Suppressor macrophage treated with lipopolysaccharide for 1 hour (primary cell): ENCODE measurements at regions not wholly inside any gene's neighbourhood (a gene's known extent, or its start where the extent isn't known, plus 50 kb on each side); places are given as distances from the start of the nearest gene placed in this dataset.

Experiments
- DNase-seq, 3 donors: peaks; one replicate each; pipeline ENCODE4 v3.0.0-alpha.2; 2020 to 2022

DNA sequence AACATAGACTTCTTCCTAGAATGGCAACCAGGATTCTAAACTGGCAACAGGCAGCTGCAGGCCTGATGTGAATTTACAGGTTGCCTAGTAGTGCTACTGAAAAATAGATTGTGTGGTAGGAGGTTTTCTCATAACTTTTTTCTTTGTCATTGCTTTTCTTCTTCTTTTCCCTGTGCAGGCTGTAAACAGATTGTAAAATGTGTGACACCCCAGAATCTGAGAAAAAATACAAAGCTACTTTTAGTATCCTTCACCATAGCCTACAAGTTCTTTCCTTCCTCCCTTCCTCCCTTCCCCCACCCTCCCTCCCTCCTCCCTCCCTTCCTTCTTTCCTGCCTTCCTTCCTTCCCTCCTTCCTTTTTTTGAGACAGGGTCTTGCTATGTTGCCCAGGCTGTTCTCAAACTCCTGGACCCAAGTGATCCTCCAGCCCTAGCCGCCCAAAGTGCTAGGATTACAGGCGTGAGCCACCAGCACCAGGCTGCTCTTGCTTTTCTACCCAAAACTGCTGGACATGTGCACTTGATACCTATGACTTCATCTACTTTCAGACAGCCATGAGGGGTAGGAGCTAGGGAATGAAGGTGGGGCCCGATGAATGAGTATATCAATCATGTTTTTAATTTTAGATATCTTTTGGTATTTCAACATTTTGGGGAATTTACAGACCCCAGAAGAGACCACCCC is 114.2 kb upstream of the EEA1 start:
- no peak for DNase-seq

- DNase-seq = no peak
These were observed 114.7 kb upstream of the EEA1 start for GRCh38 chr12:93043877-93044209.

DNA sequence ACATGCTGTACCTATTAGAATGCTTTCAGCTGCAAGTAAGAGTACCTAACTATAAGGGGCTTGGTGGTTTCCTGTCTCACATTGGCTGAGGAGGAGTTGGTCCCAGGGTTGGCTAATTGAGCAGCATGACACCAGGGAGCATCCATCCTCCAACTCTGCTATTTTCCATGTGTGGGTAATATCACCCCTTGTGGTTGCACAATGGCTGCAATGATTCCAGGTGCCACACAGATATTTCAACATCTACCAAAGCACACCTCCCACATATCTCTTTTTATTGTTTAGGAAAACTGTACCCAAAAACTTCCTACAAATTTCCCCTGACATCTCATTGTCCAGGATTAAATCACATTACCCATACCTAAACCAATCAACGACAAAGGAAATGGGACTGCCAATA is 118.0 kb upstream of the EEA1 start:
- no peak for DNase-seq

- no peak for DNase-seq
These were observed 119.6 kb upstream of the EEA1 start for GRCh38 chr12:93048656-93049055.

GRCh38 chr12:93050026-93050747 is 121.1 kb upstream of the EEA1 start:
- no peak for DNase-seq

DNA sequence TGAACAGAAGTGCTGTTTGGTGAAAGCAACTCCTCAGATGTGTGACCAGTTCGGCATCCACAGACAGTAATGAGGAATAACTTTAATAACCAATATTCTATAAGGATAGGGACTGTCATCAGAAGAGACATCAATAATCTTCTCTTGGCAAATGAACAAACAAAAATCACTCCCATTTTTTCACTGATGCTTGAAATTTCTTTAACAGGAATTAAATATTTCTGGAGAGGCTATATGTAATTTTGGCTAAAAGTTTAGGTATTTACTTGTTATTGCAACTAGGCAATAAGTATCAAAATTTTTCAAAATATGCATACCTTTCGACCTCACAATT is 121.6 kb upstream of the EEA1 start:
- no peak for DNase-seq

DNA sequence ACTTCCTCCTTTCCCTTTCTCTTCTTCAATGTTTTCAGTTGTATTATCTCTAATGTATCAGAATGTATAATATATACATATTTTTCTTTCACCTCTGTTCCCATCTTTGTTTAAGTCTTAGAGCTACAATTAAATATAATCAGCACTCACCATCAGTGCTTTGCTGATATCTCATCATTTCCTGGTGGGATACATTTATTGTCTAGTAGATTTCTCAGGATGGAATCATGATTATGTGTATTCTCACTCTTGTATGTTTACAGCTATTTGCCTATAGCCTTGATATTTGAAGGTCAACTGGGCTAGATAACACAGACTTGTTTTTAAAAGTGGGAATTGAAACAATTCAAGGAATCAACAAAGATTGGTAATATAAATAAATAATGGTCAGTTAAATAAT is 124.9 kb upstream of the EEA1 start:
- no peak for DNase-seq

DNA sequence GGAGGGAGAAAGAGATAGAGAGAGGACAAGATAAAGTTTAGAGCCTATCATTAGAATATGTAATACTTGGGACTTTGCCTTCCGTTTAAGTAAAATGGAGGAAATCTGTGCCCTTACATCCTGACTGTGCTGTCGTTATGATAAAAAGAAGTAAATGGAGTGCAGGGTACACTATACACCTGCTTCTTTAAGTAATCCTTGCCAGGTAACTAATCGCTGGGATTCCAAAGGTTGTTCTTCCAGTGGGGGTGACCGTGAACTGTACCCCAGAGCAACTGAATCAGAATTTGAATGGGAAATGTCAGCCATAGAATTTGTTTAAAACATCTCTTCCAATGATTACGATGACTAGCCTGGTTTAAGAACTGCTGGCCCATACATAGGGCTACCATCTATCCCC is 126.1 kb upstream of the EEA1 start:
- DNase-seq = no peak

- DNase-seq = no peak
These were observed 128.0 kb upstream of the EEA1 start for GRCh38 chr12:93056971-93057535.

GRCh38 chr12:93058280-93058679 is 129.2 kb upstream of the EEA1 start:
- DNase-seq = no peak

DNA sequence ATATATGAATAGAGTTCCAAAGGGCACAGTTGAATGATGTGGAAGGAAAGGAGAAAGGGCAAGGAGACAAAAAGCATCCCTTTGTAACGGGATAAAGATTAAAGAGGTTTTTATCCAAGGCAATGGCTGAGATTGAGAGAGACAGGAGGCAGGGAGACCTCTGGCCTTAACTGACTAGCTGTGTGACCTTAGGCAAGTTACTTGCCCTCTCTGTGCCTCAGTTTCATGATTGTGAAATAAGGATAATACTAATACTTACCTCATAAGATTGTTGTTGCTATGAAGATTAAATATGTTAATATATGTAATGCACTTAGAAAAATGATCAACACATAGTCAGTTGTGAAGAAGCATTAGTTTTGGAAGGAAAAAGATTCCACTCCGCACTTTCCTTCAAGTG is 130.2 kb upstream of the EEA1 start:
- no peak for DNase-seq

- peak; percentile 46 to 74 (median 68) for DNase-seq
These were observed 131.0 kb upstream of the EEA1 start for GRCh38 chr12:93059925-93060665.

GRCh38 chr12:93060666-93061472 is 131.8 kb upstream of the EEA1 start:
- no peak for DNase-seq

DNA sequence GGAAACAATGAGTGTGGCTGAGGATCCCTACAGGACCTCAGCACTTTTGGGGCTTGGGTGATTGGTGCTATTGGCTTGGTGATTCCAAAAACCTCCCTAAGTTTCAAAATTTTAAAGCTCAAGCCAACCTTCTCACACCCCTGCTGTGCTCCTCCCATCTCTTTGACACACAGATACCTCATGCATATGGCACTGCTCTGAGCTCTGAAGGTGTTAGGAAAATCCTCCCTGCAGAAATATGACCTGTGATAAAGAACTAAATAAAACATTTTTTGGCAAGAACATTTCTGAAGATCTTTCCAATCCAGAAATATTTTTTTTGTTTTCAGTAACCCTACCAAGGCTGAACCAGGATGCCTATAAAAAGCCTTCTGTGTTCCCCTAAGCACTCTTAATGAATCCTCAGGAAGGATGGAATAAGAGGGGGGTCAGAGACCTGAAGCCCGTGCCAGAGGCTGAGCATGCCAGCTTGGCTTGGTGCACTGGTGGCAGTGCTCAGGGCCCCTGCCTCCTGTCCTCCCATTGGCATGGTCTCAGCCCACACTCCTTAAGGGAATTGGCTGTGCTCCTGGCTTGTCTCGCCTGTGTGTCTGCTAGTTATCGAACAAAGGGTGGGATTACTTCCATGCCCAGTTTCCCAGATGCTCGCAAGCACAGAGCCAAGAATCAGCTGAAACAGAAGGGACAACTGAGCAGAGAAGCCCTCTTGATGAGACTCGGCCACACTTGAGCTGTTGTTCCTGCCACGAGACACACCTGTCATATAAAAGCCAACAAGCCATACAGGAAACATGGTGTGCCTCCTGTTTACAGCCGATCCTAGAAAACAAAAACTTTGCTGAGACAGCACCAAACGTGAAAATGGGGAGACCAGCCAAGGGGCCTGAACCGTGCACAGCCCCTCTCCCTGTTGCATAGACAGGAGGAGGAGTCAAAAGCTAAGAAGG is 132.7 kb upstream of the EEA1 start:
- DNase-seq = no peak

DNA sequence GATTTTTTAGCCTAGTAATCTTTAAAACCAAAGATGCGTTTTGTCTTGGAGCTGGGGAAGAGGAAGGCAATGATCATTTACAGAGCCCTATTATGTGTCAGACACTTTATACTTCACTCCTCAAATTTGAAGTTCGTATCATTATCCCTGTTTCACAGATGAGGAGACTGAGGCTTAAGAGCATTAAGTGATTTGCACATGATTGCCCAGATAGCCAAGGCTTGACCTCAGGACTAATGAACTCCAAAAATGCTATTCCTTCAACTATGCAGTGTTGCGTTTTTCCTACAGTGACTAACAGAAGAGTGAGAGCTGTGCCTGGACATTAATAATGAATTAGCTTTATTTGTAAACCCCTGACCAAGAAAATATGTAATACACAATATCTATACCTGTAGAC is 136.8 kb upstream of the EEA1 start:
- no peak for DNase-seq

DNA sequence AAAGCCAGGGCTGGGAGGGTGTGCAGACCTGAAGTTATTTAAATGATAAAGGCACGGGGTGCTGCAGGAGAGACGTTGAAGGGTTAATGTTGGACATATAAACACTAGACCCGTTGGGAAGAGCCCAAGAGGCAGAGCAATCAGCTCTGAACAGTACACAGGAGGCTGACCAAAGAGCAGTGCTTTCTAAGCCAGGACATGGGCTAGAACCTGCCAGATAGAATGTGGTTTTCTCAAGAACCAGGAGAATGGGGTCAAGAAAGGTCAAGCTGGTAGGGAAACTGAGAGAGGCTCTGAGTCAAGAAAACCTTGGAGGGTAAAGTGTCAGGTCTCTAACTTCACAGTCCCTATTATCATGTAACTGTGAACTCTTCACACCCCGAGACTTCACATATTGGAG is 143.2 kb upstream of the EEA1 start:
- no peak for DNase-seq

- no peak for DNase-seq
These were observed 144.2 kb upstream of the EEA1 start for GRCh38 chr12:93073324-93073723.

DNA sequence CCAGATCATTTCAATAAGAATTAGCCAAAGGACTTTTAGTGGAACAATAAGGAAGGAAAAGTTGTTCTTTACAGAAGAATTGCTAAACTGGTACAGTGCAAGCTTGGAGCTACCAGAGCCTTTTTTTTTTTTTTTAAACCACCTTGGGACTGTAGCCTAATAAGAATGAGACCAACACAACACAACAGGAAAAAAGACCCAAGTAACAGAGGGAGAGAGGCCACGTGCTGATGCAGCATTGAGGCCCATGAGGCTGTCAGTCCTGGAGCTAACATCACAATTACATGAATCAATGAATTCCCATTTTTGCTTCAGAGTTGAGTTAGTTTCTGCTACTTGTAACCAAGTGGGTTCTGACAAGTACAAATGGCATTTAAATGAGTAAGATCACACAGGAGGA is 149.0 kb upstream of the EEA1 start:
- DNase-seq = no peak

DNA sequence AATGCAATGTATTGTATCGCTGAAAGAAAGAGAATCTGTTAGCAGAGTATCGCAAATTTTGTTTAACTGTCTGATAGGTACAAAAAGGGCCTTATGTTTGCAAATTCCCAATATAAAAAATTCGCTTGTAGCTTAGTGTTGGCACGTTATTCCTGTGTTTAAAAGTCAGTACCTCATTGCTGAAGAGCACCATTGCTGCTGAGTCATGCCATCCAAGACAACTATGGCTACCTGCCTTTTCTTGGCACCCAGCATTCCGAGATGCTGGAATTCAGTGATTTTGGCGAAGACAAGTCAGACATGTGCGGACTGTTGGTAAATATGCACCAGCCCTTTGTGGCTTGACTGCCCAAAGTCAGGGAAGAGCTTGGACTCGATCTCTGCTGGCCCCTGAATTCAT is 149.5 kb upstream of the EEA1 start:
- no peak for DNase-seq

- DNase-seq = no peak
These were observed 150.2 kb upstream of the EEA1 start for GRCh38 chr12:93079271-93079670.

GRCh38 chr12:93079976-93080375 is 150.9 kb upstream of the EEA1 start:
- no peak for DNase-seq

DNA sequence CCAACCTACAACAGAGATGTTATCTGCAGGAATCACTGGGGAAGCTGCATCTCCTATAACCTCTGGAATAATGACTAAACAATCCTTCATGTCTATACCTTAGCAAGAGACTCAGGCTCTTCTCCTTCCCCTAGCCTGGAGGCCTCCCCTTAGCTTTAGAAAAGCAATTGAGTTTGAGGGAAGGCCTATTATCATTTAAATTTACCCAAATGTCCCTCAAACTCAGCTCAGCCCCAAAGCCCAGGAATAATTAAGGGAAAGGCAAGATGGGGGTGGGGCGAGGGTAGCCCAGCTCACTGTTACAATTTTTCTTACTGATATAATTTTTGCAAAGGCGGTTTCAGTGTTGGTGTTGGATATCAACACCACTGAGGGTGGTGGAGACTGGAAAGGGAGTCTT is 151.4 kb upstream of the EEA1 start:
- DNase-seq = no peak
